ENCODE measurements at regions not wholly inside any gene's neighbourhood (a gene's known extent, or its start where the extent isn't known, plus 50 kb on each side); places are given as distances from the start of the nearest gene placed in this dataset.

- no peak for TF ChIP-seq CTCF (tag by site-specific recombination; IDR thresholded peaks at IDR 0.05)
- no peak for TF ChIP-seq ZNF830 (tag by site-specific recombination; IDR thresholded peaks at IDR 0.05; ENCODE audit: low read depth)
- TF ChIP-seq ZNF555 (tag by site-specific recombination; conservative IDR thresholded peaks at IDR 0.05), result no peak
- TF ChIP-seq ZNF423 (tag by site-specific recombination; IDR thresholded peaks at IDR 0.05), result no peak
- no peak for TF ChIP-seq ZNF692 (tag by site-specific recombination; IDR thresholded peaks at IDR 0.05)
These were observed 159.7 kb upstream of the SHISA6 start (continued) for GRCh38 chr17:11081342-11081741.

GRCh38 chr17:11077673-11078072 lies 163.3 kb upstream of the SHISA6 start:
- TF ChIP-seq ZNF768 (tag by site-specific recombination; IDR thresholded peaks at IDR 0.05) (no peak), CTCF (tag by site-specific recombination; IDR thresholded peaks at IDR 0.05) (no peak), HOXD13 (CRISPR knock-in tag; IDR thresholded peaks at IDR 0.05; ENCODE audit: borderline replicate concordance) (no peak), GFI1B (tag by site-specific recombination; IDR thresholded peaks at IDR 0.05) (no peak), ZNF529 (tag by site-specific recombination; IDR thresholded peaks at IDR 0.05; ENCODE audit: insufficient replicate concordance) (no peak), ZNF132 (tag by site-specific recombination; IDR thresholded peaks at IDR 0.05; ENCODE audit: borderline replicate concordance) (no peak), EGR2 (tag by site-specific recombination; IDR thresholded peaks at IDR 0.05; ENCODE audit: low read depth) (no peak), ZNF24 (tag by site-specific recombination; IDR thresholded peaks at IDR 0.05) (no peak), ZNF791 (tag by site-specific recombination; IDR thresholded peaks at IDR 0.05) (no peak), ZNF394 (tag by site-specific recombination; IDR thresholded peaks at IDR 0.05; ENCODE audit: borderline replicate concordance) (no peak), ZNF37A (tag by site-specific recombination; IDR thresholded peaks at IDR 0.05) (no peak), ZBTB20 (tag by site-specific recombination; IDR thresholded peaks at IDR 0.05) (no peak)
- ChIA-PET CTCF (no interaction called here), POLR2A (no interaction called here)
- H3K4me1 ChIP-seq (ENCODE audit: control insufficient read depth, insufficient read depth, low read length), result no peaks in the 10 kb centered on the region
- no peak overlapping the region for H3K27ac ChIP-seq (ENCODE audit: extremely low read depth, low read depth, low read length)
- no peaks in the 10 kb centered on the region for H3K36me3 ChIP-seq (ENCODE audit: control insufficient read depth in 2 of 2, insufficient read depth in 1 of 2, low read length in 2 of 2)
- no peak overlapping the region for H3K4me3 ChIP-seq (ENCODE audit: low read depth, low read length)
- no peaks in the 10 kb centered on the region for H3K9me3 ChIP-seq (ENCODE audit: control insufficient read depth, insufficient read depth, low read depth, low read length)

- CTCF ChIA-PET, result interaction anchor here (0.6 to 0.7 kb wide), 2 partner anchors 14 to 243 kb away, joined by 3 read pairs; no protein-coding TSS in a partner anchor
- POLR2A ChIA-PET, result no interaction called here
- TF ChIP-seq ZNF18 (tag by site-specific recombination; IDR thresholded peaks at IDR 0.05) (no peak), ZNF23 (tag by site-specific recombination; IDR thresholded peaks at IDR 0.05; ENCODE audit: borderline replicate concordance) (no peak), ZSCAN5A (tag by site-specific recombination; IDR thresholded peaks at IDR 0.05) (no peak), ZNF184 (tag by site-specific recombination; IDR thresholded peaks at IDR 0.05) (no peak), PBX3 (CRISPR knock-in tag; IDR thresholded peaks at IDR 0.05) (no peak), OSR2 (tag by site-specific recombination; IDR thresholded peaks at IDR 0.05) (no peak), ZNF660 (tag by site-specific recombination; IDR thresholded peaks at IDR 0.05) (no peak), ZNF529 (tag by site-specific recombination; IDR thresholded peaks at IDR 0.05; ENCODE audit: insufficient replicate concordance) (no peak), ZNF266 (tag by site-specific recombination; IDR thresholded peaks at IDR 0.05; ENCODE audit: low read depth) (no peak)
These were observed 166.6 kb upstream of the SHISA6 start for GRCh38 chr17:11074451-11074850.

More at GRCh38 chr17:11074451-11074850, 166.6 kb upstream of the SHISA6 start:
- Histone ChIP-seq H3K9me3 (ENCODE audit: control insufficient read depth, insufficient read depth, low read depth, low read length) (no peaks in the 10 kb centered on the region), H3K27ac (ENCODE audit: extremely low read depth, low read depth, low read length) (no peak overlapping the region), H3K4me1 (ENCODE audit: control insufficient read depth, insufficient read depth, low read length) (no peaks in the 10 kb centered on the region), H3K4me3 (ENCODE audit: low read depth, low read length) (no peak overlapping the region), H3K36me3 (ENCODE audit: control insufficient read depth in 2 of 2, insufficient read depth in 1 of 2, low read length in 2 of 2) (no peaks in the 10 kb centered on the region)
